ENCODE measurements at regions not wholly inside any gene's neighbourhood (a gene's known extent, or its start where the extent isn't known, plus 50 kb on each side); places are given as distances from the start of the nearest gene placed in this dataset.

DNA sequence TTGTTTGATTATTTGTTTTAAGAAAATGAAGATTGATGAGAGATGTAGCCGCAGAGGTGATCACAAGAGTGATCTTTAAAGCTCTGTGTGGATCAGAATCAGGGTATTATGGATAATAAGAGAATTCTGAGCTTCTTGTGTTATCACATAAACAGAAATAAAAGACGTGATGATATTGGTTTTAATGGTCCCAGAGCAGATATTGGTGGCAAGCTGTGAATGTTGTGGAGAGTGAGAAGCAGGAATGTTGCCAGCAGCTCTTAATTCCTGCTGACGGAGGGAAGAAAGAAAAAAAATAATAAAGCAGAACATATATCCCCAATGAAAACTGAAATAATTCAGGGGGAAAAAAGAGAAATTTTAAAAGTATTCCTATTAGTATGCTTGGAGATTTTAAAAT is 1015.9 kb downstream of the PCDH18 start:
- Histone ChIP-seq H3K27ac (ENCODE audit: low read depth, low read length, poor library complexity, severe bottlenecking) (no peak overlapping the region), H3K4me1 (ENCODE audit: insufficient read depth, low read length, poor library complexity, severe bottlenecking) (no peaks in the 10 kb centered on the region), H3K27me3 (replicated peaks; ENCODE audit: insufficient read depth, low read depth, low read length, poor library complexity) (no peaks in the 10 kb centered on the region), H3K9me3 (ENCODE audit: low read depth, low read length, poor library complexity, severe bottlenecking) (no peaks in the 10 kb centered on the region), H3K36me3 (ENCODE audit: insufficient read depth, low read length, poor library complexity, severe bottlenecking) (no peaks in the 10 kb centered on the region), H3K4me3 (ENCODE audit: low read depth, low read length, poor library complexity, severe bottlenecking) (no peak overlapping the region)
- no peak for DNase-seq (ENCODE audit: low spot score)
- TF ChIP-seq, protein P1, sequence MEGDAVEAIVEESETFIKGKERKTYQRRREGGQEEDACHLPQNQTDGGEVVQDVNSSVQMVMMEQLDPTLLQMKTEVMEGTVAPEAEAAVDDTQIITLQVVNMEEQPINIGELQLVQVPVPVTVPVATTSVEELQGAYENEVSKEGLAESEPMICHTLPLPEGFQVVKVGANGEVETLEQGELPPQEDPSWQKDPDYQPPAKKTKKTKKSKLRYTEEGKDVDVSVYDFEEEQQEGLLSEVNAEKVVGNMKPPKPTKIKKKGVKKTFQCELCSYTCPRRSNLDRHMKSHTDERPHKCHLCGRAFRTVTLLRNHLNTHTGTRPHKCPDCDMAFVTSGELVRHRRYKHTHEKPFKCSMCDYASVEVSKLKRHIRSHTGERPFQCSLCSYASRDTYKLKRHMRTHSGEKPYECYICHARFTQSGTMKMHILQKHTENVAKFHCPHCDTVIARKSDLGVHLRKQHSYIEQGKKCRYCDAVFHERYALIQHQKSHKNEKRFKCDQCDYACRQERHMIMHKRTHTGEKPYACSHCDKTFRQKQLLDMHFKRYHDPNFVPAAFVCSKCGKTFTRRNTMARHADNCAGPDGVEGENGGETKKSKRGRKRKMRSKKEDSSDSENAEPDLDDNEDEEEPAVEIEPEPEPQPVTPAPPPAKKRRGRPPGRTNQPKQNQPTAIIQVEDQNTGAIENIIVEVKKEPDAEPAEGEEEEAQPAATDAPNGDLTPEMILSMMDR (conservative IDR thresholded peaks at IDR 0.05; ENCODE audit: low read depth, low read length) = no peak
- TF ChIP-seq EZH2 (IDR thresholded peaks at IDR 0.05; ENCODE audit: borderline replicate concordance, low read depth, low read length, poor library complexity, severe bottlenecking) = no peak
- intact Hi-C loops (cut with micrococcal nuclease; ENCODE audit: unreplicated experiment) = no loop called here
- CTCF ChIA-PET = no interaction called here
- BruUV-seq (replicated peaks) = no TSS peak
- POLR2A ChIA-PET (ENCODE audit: low non-redundant PET) = no interaction called here

DNA sequence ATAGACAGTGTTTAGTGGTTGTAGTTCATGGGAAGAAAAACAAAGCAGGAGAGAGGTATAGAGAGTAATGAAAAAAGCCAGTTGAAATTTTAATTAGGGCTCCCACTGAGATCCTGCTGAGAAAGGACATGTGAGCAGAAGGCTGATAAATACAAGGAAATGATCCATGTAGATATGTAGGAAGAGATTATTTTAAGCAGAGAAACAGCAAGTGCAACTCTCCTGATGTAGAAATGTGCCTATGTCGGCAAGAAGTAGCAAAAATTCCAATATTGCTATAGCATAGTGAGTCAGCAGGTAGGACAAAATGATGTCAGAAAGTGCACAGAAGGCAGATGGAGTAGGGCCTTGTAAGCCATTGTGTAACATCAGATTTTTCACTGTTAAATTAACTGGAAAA is 1027.3 kb downstream of the PCDH18 start:
- POLR2A ChIA-PET (ENCODE audit: low non-redundant PET) = no interaction called here
- Histone ChIP-seq H3K27ac (ENCODE audit: low read depth, low read length, poor library complexity, severe bottlenecking) (no peak overlapping the region), H3K27me3 (replicated peaks; ENCODE audit: insufficient read depth, low read depth, low read length, poor library complexity) (no peaks in the 10 kb centered on the region), H3K4me3 (ENCODE audit: low read depth, low read length, poor library complexity, severe bottlenecking) (no peak overlapping the region), H3K4me1 (ENCODE audit: insufficient read depth, low read length, poor library complexity, severe bottlenecking) (peaks cover 10% of the 10 kb centered on the region), H3K9me3 (ENCODE audit: low read depth, low read length, poor library complexity, severe bottlenecking) (peaks cover 3% of the 10 kb centered on the region), H3K36me3 (ENCODE audit: insufficient read depth, low read length, poor library complexity, severe bottlenecking) (no peaks in the 10 kb centered on the region)
- intact Hi-C loops (cut with micrococcal nuclease; ENCODE audit: unreplicated experiment) = no loop called here
- no TSS peak for BruUV-seq (replicated peaks)
- TF ChIP-seq, protein P1 (conservative IDR thresholded peaks at IDR 0.05; ENCODE audit: low read depth, low read length) = no peak
- TF ChIP-seq EZH2 (IDR thresholded peaks at IDR 0.05; ENCODE audit: borderline replicate concordance, low read depth, low read length, poor library complexity, severe bottlenecking) = no peak
- CTCF ChIA-PET = no interaction called here
- DNase-seq (ENCODE audit: low spot score) = peak; percentile 77

DNA sequence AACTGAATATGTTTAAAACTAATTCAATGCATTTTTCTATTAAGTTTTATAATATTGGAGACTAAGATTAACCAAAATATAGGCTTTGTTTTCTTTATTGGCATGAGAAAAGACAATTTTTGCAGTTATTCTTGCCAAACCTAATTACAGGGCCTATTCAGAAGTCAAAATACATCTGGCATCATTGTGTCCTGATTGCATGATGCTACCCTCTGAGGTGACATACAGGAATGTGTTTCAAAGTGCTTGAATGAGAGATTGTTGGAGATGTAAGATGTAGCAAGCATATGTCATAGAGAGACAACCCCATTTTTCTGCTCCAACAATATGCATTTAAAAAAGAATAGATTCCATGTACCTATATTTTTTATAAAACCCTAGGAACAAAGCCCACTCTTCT is 1036.4 kb downstream of the PCDH18 start:
- H3K9me3 ChIP-seq (ENCODE audit: low read depth, low read length, poor library complexity, severe bottlenecking) = no peaks in the 10 kb centered on the region
- H3K27ac ChIP-seq (ENCODE audit: low read depth, low read length, poor library complexity, severe bottlenecking) = no peak overlapping the region
- CTCF ChIA-PET = no interaction called here
- POLR2A ChIA-PET (ENCODE audit: low non-redundant PET) = no interaction called here
- no peaks in the 10 kb centered on the region for H3K4me1 ChIP-seq (ENCODE audit: insufficient read depth, low read length, poor library complexity, severe bottlenecking)
- no peaks in the 10 kb centered on the region for H3K27me3 ChIP-seq (replicated peaks; ENCODE audit: insufficient read depth, low read depth, low read length, poor library complexity)
- TF ChIP-seq EZH2 (IDR thresholded peaks at IDR 0.05; ENCODE audit: borderline replicate concordance, low read depth, low read length, poor library complexity, severe bottlenecking) = no peak
- TF ChIP-seq, protein P1 (conservative IDR thresholded peaks at IDR 0.05; ENCODE audit: low read depth, low read length) = no peak
- intact Hi-C loops (cut with micrococcal nuclease; ENCODE audit: unreplicated experiment) = no loop called here
- DNase-seq (ENCODE audit: low spot score) = no peak
- H3K4me3 ChIP-seq (ENCODE audit: low read depth, low read length, poor library complexity, severe bottlenecking) = no peak overlapping the region
- no peaks in the 10 kb centered on the region for H3K36me3 ChIP-seq (ENCODE audit: insufficient read depth, low read length, poor library complexity, severe bottlenecking)
- no TSS peak for BruUV-seq (replicated peaks)

Data from A673 (cell line).